Tibial nerve (tissue), 4 donors: ENCODE measurements at regions not wholly inside any gene's neighbourhood (a gene's known extent, or its start where the extent isn't known, plus 50 kb on each side); places are given as distances from the start of the nearest gene placed in this dataset.

ENCODE experiments used
- DNase-seq, 2 donors: peaks; one replicate each; pipeline ENCODE4 v3.0.0-alpha.2; 2019; ENCODE audit warnings: low spot score in 2 of 2
- H3K27ac ChIP-seq, 4 donors: fragments of 200-600 bp; sonication (generic) in 3 of 4; one replicate each; pipeline ENCODE4 v1.5.1; 2017 to 2019; ENCODE audit warnings: mild to moderate bottlenecking in 1 of 4
- H3K27me3 ChIP-seq, 2 donors: fragments of 200-600 bp; sonication (generic) in 1 of 2; one replicate each; pipeline versions ENCODE4 v1.5.1 to v1.6.0; 2017 to 2019
- H3K36me3 ChIP-seq, 3 donors: fragments of 200-600 bp; sonication (generic); one replicate each; pipeline ENCODE4 v1.5.1; 2018 to 2019
- H3K4me1 ChIP-seq, 4 donors: fragments of 200-600 bp; sonication (generic) in 3 of 4; one replicate each; pipeline ENCODE4 v1.5.1; 2017 to 2019
- H3K4me3 ChIP-seq, 4 donors: fragments of 200-600 bp; sonication (generic) in 3 of 4; one replicate each; pipeline ENCODE4 v1.5.1; 2017 to 2019; ENCODE audit warnings: mild to moderate bottlenecking in 1 of 4, moderate library complexity in 1 of 4
- H3K9me3 ChIP-seq, 4 donors: fragments of 200-600 bp; sonication (generic) in 3 of 4; one replicate each; pipeline ENCODE4 v1.5.1; 2017 to 2019
- EP300 ChIP-seq, 2 donors: sonication (generic); formaldehyde crosslinking; IDR thresholded peaks; one replicate each; pipeline ENCODE4 v1.6.1; 2017; ENCODE audit warnings: antibody characterized with exemption in 2 of 2, mild to moderate bottlenecking in 1 of 2
- POLR2A ChIP-seq, 2 donors: fragments of 450-650 bp; IDR thresholded peaks; one replicate each; pipeline ENCODE4 v1.6.1; 2017; ENCODE audit warnings: antibody characterized with exemption in 2 of 2, mild to moderate bottlenecking in 2 of 2, moderate library complexity in 2 of 2
- WGBS, 2 donors: methylation state at CpG; one replicate each; pipeline ENCODE4 v1.1.5; 2018; 5-methylcytosine and 5-hydroxymethylcytosine counted together
- TF ChIP-seq, protein P1 (sequence below), 5 experiments: fragments of 200-600 bp in 3 of 5; fragments of 450-650 bp in 2 of 5; sonication (generic) in 3 of 5; IDR thresholded peaks; one replicate each; pipeline ENCODE4 v1.5.1; 2016 to 2019; ENCODE audit warnings: antibody characterized with exemption in 5 of 5, mild to moderate bottlenecking in 3 of 5, moderate library complexity in 2 of 5

DNA sequence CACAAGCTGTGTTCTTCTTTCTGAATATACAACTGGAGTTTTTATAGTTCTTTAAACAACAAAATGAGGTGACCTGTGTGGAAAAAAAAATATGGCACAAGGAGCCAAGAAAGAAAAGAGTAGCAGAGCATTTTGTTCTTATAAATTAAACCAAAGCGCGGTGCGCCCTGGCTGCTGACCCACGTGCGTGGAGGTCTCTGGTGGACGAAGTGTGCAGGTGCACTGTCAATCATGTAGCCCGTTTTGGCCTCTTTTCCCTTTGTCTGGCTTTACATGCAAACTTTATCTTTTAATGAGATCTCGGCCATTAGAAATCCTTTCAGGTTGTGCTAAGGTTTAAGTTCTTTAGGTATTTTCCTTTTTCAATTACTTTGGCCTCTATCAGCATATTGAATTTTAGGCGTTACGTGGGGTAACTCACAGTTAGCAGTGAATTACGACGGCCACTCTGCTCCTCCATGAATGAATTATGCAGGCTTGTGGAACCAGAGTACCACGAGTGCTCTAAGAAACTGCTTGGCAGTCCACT is 443.9 kb upstream of the SLC10A2 start:
- H3K9me3 ChIP-seq: no peaks in the 10 kb centered on the region
- no peak for TF ChIP-seq EP300 (IDR thresholded peaks at IDR 0.05)
- TF ChIP-seq POLR2A (IDR thresholded peaks at IDR 0.05): no peak
- TF ChIP-seq, protein P1, sequence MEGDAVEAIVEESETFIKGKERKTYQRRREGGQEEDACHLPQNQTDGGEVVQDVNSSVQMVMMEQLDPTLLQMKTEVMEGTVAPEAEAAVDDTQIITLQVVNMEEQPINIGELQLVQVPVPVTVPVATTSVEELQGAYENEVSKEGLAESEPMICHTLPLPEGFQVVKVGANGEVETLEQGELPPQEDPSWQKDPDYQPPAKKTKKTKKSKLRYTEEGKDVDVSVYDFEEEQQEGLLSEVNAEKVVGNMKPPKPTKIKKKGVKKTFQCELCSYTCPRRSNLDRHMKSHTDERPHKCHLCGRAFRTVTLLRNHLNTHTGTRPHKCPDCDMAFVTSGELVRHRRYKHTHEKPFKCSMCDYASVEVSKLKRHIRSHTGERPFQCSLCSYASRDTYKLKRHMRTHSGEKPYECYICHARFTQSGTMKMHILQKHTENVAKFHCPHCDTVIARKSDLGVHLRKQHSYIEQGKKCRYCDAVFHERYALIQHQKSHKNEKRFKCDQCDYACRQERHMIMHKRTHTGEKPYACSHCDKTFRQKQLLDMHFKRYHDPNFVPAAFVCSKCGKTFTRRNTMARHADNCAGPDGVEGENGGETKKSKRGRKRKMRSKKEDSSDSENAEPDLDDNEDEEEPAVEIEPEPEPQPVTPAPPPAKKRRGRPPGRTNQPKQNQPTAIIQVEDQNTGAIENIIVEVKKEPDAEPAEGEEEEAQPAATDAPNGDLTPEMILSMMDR (IDR thresholded peaks at IDR 0.05): no peak
- 70 to 72% methylated on average over 13 of the region's 13 CpGs for WGBS, 2 donors
- H3K27me3 ChIP-seq: no peaks in the 10 kb centered on the region
- no peaks in the 10 kb centered on the region for H3K4me1 ChIP-seq
- no peak overlapping the region for H3K4me3 ChIP-seq
- H3K27ac ChIP-seq: no peak overlapping the region
- no peak for DNase-seq
- no peaks in the 10 kb centered on the region for H3K36me3 ChIP-seq

DNA sequence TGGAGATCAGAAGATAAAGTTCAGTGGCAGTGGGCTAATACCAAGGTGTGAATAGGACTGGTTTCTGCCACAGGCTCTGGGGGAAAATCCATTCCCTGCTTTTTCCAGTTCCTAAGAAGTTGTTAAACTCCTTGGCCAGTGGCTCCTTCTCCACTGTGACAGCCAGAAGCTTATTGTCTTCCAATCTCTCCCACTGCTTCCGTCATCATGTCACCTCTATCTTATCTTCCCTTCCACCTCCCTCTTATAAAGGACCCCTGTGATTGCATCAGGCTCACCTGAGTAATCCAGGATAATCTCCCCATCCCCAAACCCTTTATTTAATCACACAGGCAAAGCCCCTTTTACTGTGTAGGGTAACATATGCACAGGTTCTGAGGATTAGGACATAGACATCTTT is 431.2 kb upstream of the SLC10A2 start:
- Histone ChIP-seq H3K36me3 (no peaks in the 10 kb centered on the region), H3K27ac (no peak overlapping the region), H3K4me1 (no peaks in the 10 kb centered on the region), H3K27me3 (no peaks in the 10 kb centered on the region), H3K4me3 (no peak overlapping the region), H3K9me3 (no peaks in the 10 kb centered on the region)
- TF ChIP-seq POLR2A (IDR thresholded peaks at IDR 0.05): no peak
- TF ChIP-seq, protein P1 (IDR thresholded peaks at IDR 0.05): no peak
- TF ChIP-seq EP300 (IDR thresholded peaks at IDR 0.05): no peak
- DNase-seq: no peak
- WGBS, 2 donors: 85 to 95% methylated on average over 1 of the region's 1 CpG

DNA sequence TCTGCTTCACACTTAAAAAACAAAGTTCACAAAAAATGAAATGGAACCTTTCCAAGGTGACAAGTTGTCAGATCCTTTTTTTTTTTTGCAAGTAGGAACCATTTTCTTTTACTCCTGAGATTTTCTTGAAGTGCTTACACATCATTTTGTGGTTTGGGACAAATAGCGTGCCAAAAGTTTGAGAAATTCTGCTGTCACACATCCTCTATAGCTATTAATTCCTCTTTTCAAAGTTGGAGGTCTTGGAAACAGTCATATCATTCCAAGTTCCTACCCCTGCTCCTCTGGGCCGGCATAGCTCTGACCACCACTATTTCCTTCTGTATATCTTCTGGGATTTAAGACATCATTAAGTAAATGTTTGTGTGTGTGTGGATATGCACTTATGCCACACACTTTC is 421.6 kb upstream of the SLC10A2 start:
- no peaks in the 10 kb centered on the region for H3K4me1 ChIP-seq
- H3K9me3 ChIP-seq: no peaks in the 10 kb centered on the region
- DNase-seq: no peak
- TF ChIP-seq EP300 (IDR thresholded peaks at IDR 0.05) (no peak), POLR2A (IDR thresholded peaks at IDR 0.05) (no peak)
- TF ChIP-seq, protein P1 (IDR thresholded peaks at IDR 0.05): no peak
- H3K4me3 ChIP-seq: no peak overlapping the region
- H3K27me3 ChIP-seq: no peaks in the 10 kb centered on the region
- H3K36me3 ChIP-seq: no peaks in the 10 kb centered on the region
- 55 to 63% methylated on average over 2 of the region's 2 CpGs for WGBS, 2 donors
- no peak overlapping the region for H3K27ac ChIP-seq

DNA sequence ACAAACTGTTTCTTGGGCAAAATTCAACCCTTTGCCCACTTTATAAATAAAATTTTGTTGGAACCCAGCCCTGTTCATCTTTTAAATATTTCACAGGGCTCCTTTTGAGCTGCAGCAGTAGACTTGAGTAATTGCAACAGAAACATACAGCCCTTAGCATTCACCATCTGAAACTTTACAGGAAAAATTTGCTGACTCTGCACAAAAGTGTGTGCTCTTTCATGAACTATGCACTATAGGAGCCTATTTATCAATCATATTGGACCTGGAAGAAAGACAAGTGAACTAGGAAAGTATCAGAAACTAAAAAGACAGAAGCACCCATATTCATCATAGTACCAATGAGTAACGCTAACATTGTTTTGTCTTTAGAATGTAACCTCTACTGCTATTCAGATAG is 406.9 kb upstream of the SLC10A2 start:
- H3K36me3 ChIP-seq: no peaks in the 10 kb centered on the region
- WGBS, 2 donors: 95 to 100% methylated on average over 1 of the region's 1 CpG
- no peaks in the 10 kb centered on the region for H3K9me3 ChIP-seq
- no peaks in the 10 kb centered on the region for H3K27me3 ChIP-seq
- TF ChIP-seq, protein P1 (IDR thresholded peaks at IDR 0.05): no peak
- TF ChIP-seq POLR2A (IDR thresholded peaks at IDR 0.05): no peak
- no peak for TF ChIP-seq EP300 (IDR thresholded peaks at IDR 0.05)
- no peak for DNase-seq
- no peak overlapping the region for H3K27ac ChIP-seq
- no peaks in the 10 kb centered on the region for H3K4me1 ChIP-seq
- H3K4me3 ChIP-seq: no peak overlapping the region

DNA sequence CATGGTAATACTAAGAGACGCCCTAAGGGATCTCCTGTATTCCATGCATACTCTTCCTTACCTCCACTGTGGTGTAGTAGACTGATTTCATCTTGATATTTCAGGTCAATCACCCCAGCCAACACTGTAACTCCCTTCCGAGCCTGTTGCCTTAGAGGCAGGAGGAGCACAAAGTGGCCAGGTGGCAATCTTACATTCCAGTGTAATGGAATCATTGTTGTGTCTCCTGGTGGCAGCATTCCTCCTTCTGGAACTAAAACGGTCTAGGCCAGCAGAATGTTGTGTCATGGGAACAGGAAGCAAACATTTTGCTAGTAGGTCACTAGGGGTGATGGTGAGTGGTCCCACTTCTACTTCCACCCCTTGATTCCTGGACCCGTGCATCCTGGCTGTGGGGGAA is 405.7 kb upstream of the SLC10A2 start:
- no peak for DNase-seq
- Histone ChIP-seq H3K4me3 (no peak overlapping the region), H3K4me1 (no peaks in the 10 kb centered on the region), H3K27me3 (no peaks in the 10 kb centered on the region), H3K36me3 (no peaks in the 10 kb centered on the region), H3K27ac (no peak overlapping the region), H3K9me3 (no peaks in the 10 kb centered on the region)
- no peak for TF ChIP-seq POLR2A (IDR thresholded peaks at IDR 0.05)
- TF ChIP-seq, protein P1 (IDR thresholded peaks at IDR 0.05): no peak
- TF ChIP-seq EP300 (IDR thresholded peaks at IDR 0.05): no peak
- 63 to 72% methylated on average over 4 of the region's 4 CpGs for WGBS, 2 donors
